Esophagus squamous epithelium (tissue), 4 donors: ENCODE measurements at regions not wholly inside any gene's neighbourhood (a gene's known extent, or its start where the extent isn't known, plus 50 kb on each side); places are given as distances from the start of the nearest gene placed in this dataset.

Experiments
- POLR2A ChIP-seq, 4 donors: fragments of 450-650 bp; IDR thresholded peaks; one replicate each; pipeline ENCODE4 v1.6.1; 2017; ENCODE audit warnings: antibody characterized with exemption in 4 of 4, mild to moderate bottlenecking in 4 of 4, moderate library complexity in 3 of 4
- TF ChIP-seq, protein P1 (sequence below), 6 experiments: fragments of 450-650 bp in 4 of 6; fragments of 200-600 bp in 2 of 6; sonication (generic) in 2 of 6; IDR thresholded peaks; one replicate each; pipeline ENCODE4 v1.5.1; 2016 to 2019; ENCODE audit warnings: antibody characterized with exemption in 6 of 6, mild to moderate bottlenecking in 4 of 6, moderate library complexity in 4 of 6

DNA sequence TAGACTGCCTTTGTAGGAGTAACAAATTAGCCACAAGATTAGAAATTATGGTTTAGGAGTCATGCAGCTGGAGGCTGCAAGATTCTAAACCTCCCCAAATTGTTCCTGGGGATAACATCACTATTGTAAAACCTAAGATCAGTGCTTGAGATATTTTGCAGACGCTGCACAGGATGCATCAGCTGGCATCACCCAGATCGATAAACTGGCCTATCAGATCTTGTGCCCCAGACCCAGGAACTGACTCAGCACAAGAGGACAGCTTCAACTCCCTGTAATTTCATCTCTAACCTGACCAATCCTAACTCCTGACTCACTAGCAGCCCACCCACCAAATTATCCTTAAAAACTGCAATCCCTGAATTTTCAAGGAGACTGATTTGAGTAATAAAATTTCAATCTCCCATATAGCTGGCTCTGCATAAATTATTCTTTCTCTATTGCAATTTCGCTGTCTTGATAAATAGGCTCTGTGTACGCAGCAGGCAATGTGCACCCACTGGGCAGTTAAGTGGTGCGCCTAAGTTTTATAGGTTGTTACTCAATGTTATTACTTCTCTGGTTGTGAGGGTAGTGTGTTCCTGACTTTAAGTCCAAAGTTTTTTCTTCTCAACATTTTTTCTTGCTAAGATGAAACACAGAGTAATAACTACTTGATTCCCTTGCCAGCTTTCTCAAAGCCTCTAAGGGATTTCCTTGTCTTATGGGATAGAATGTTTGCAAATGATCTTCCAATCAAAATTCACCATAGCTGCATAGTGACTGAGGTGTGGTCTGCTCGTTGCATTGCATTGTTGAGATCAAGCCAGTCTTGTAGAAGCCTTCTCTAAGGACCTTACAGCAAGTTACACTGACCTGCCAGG is 312.3 kb upstream of the DKK2 start:
- TF ChIP-seq, protein P1, sequence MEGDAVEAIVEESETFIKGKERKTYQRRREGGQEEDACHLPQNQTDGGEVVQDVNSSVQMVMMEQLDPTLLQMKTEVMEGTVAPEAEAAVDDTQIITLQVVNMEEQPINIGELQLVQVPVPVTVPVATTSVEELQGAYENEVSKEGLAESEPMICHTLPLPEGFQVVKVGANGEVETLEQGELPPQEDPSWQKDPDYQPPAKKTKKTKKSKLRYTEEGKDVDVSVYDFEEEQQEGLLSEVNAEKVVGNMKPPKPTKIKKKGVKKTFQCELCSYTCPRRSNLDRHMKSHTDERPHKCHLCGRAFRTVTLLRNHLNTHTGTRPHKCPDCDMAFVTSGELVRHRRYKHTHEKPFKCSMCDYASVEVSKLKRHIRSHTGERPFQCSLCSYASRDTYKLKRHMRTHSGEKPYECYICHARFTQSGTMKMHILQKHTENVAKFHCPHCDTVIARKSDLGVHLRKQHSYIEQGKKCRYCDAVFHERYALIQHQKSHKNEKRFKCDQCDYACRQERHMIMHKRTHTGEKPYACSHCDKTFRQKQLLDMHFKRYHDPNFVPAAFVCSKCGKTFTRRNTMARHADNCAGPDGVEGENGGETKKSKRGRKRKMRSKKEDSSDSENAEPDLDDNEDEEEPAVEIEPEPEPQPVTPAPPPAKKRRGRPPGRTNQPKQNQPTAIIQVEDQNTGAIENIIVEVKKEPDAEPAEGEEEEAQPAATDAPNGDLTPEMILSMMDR (IDR thresholded peaks at IDR 0.05), result no peak
- no peak for TF ChIP-seq POLR2A (IDR thresholded peaks at IDR 0.05)
